Caki2 (cell line): ENCODE measurements at regions not wholly inside any gene's neighbourhood (a gene's known extent, or its start where the extent isn't known, plus 50 kb on each side); places are given as distances from the start of the nearest gene placed in this dataset.

Experiments used
- DNase-seq: peaks from one replicate; pipeline ENCODE4 v3.0.0-alpha.2; 2015; ENCODE audit warnings: low read depth
- in situ Hi-C: cut with HindIII; loops from 2 replicates; pipeline ENCODE4 v1.10.0; 2016; ENCODE audit warnings: low sequenced_read_pairs, low pct_unique_long_range_greater_than_20kb, mixed read lengths

- no peak for DNase-seq
- in situ Hi-C loops, result no loop called here
Measured at GRCh38 chr16:49017501-49017900, 264.1 kb downstream of the CBLN1 start.

- in situ Hi-C loops, result no loop called here
- no peak for DNase-seq
Measured at GRCh38 chr16:49016461-49016860, 265.2 kb downstream of the CBLN1 start.

GRCh38 chr16:49015225-49015592 is 266.4 kb downstream of the CBLN1 start:
- no peak for DNase-seq
- in situ Hi-C loops, result no loop called here

- in situ Hi-C loops, result no loop called here
- DNase-seq, result no peak
Measured at GRCh38 chr16:49014277-49015224, 267.1 kb downstream of the CBLN1 start.

GRCh38 chr16:49013727-49014080 is 267.9 kb downstream of the CBLN1 start:
- in situ Hi-C loops, result no loop called here

GRCh38 chr16:49012961-49013726 is 268.5 kb downstream of the CBLN1 start:
- DNase-seq, result no peak
- in situ Hi-C loops, result no loop called here

More at GRCh38 chr16:49013727-49014080, 267.9 kb downstream of the CBLN1 start:
- DNase-seq, result no peak

GRCh38 chr16:49011901-49012300 is 269.7 kb downstream of the CBLN1 start:
- DNase-seq, result peak; percentile 50
- in situ Hi-C loops, result no loop called here

GRCh38 chr16:49010879-49011278 is 270.8 kb downstream of the CBLN1 start:
- in situ Hi-C loops, result no loop called here

GRCh38 chr16:49010396-49010795 is 271.2 kb downstream of the CBLN1 start:
- DNase-seq, result no peak
- in situ Hi-C loops, result no loop called here

More at GRCh38 chr16:49010879-49011278, 270.8 kb downstream of the CBLN1 start:
- no peak for DNase-seq

GRCh38 chr16:49009204-49009603 is 272.4 kb downstream of the CBLN1 start:
- DNase-seq, result no peak
- in situ Hi-C loops, result no loop called here

- in situ Hi-C loops, result no loop called here
- DNase-seq, result no peak
Measured at GRCh38 chr16:49003992-49004391, 277.6 kb downstream of the CBLN1 start.

GRCh38 chr16:49003022-49003421 is 278.6 kb downstream of the CBLN1 start:
- in situ Hi-C loops, result no loop called here

GRCh38 chr16:49000594-49000993 is 281.0 kb downstream of the CBLN1 start:
- no peak for DNase-seq
- in situ Hi-C loops, result no loop called here

More at GRCh38 chr16:49003022-49003421, 278.6 kb downstream of the CBLN1 start:
- no peak for DNase-seq

GRCh38 chr16:48999508-48999907 is 282.1 kb downstream of the CBLN1 start:
- no peak for DNase-seq
- in situ Hi-C loops, result no loop called here

GRCh38 chr16:48999044-48999443 is 282.6 kb downstream of the CBLN1 start:
- in situ Hi-C loops, result no loop called here
- no peak for DNase-seq

- in situ Hi-C loops, result no loop called here
- no peak for DNase-seq
Measured at GRCh38 chr16:48997946-48998345, 283.7 kb downstream of the CBLN1 start.

GRCh38 chr16:48997081-48997615 is 284.5 kb downstream of the CBLN1 start:
- in situ Hi-C loops, result no loop called here
- DNase-seq, result no peak

- in situ Hi-C loops, result no loop called here
- DNase-seq, result no peak
Measured at GRCh38 chr16:48978501-48978900, 303.1 kb downstream of the CBLN1 start.

- no peak for DNase-seq
- in situ Hi-C loops, result no loop called here
Measured at GRCh38 chr16:48972236-48972635, 309.4 kb downstream of the CBLN1 start.
